Peyer's patch (tissue), 4 donors: ENCODE measurements at regions not wholly inside any gene's neighbourhood (a gene's known extent, or its start where the extent isn't known, plus 50 kb on each side); places are given as distances from the start of the nearest gene placed in this dataset.

Experiments used
- POLR2A ChIP-seq, 2 donors: fragments of 450-650 bp; IDR thresholded peaks; one replicate each; pipeline ENCODE4 v1.5.1; 2017; ENCODE audit warnings: antibody characterized with exemption in 2 of 2, mild to moderate bottlenecking in 2 of 2, moderate library complexity in 2 of 2
- TF ChIP-seq, protein P1 (sequence below), 6 experiments: fragments of 450-650 bp in 4 of 6; fragments of 200-600 bp in 2 of 6; sonication (generic) in 1 of 6; IDR thresholded peaks; one replicate each; pipeline ENCODE4 v1.5.1; 2017 to 2019; ENCODE audit warnings: antibody characterized with exemption in 6 of 6, mild to moderate bottlenecking in 3 of 6, moderate library complexity in 1 of 6

DNA sequence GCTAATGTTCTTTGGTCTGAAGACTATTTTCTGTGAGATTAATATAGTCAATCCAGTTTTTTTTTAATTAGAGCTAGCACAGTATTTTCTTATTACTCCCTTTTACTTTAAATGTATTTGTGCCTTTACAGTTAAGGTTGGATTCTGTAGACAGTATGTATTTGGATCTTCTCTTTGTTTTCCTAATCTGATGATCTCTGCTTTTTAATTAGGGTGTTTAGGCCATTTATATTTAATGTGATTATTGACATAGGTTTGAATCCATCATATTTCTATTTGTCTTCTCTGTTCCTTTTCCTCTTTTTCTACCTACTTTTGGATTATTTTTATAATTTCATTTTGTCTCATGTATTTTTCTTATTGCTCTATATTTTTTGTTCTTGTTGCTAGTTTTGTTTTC is 437.7 kb downstream of the CPS1 start:
- TF ChIP-seq POLR2A (IDR thresholded peaks at IDR 0.05): no peak
- TF ChIP-seq, protein P1, sequence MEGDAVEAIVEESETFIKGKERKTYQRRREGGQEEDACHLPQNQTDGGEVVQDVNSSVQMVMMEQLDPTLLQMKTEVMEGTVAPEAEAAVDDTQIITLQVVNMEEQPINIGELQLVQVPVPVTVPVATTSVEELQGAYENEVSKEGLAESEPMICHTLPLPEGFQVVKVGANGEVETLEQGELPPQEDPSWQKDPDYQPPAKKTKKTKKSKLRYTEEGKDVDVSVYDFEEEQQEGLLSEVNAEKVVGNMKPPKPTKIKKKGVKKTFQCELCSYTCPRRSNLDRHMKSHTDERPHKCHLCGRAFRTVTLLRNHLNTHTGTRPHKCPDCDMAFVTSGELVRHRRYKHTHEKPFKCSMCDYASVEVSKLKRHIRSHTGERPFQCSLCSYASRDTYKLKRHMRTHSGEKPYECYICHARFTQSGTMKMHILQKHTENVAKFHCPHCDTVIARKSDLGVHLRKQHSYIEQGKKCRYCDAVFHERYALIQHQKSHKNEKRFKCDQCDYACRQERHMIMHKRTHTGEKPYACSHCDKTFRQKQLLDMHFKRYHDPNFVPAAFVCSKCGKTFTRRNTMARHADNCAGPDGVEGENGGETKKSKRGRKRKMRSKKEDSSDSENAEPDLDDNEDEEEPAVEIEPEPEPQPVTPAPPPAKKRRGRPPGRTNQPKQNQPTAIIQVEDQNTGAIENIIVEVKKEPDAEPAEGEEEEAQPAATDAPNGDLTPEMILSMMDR (IDR thresholded peaks at IDR 0.05): no peak
